ENCODE measurements at regions not wholly inside any gene's neighbourhood (a gene's known extent, or its start where the extent isn't known, plus 50 kb on each side); places are given as distances from the start of the nearest gene placed in this dataset.
"Not testable (repeated sequence)": the region's sequence is repeated elsewhere in the genome, so short reads cannot be mapped to it uniquely, and the experiment has no call there.

- DNase-seq (ENCODE audit: low spot score): no peak
- no peaks in the 10 kb centered on the region for H3K27me3 Mint-ChIP-seq (ENCODE audit: unreplicated experiment)
- H3K4me3 Mint-ChIP-seq (ENCODE audit: unreplicated experiment): no peak overlapping the region
- TF ChIP-seq, protein P1, sequence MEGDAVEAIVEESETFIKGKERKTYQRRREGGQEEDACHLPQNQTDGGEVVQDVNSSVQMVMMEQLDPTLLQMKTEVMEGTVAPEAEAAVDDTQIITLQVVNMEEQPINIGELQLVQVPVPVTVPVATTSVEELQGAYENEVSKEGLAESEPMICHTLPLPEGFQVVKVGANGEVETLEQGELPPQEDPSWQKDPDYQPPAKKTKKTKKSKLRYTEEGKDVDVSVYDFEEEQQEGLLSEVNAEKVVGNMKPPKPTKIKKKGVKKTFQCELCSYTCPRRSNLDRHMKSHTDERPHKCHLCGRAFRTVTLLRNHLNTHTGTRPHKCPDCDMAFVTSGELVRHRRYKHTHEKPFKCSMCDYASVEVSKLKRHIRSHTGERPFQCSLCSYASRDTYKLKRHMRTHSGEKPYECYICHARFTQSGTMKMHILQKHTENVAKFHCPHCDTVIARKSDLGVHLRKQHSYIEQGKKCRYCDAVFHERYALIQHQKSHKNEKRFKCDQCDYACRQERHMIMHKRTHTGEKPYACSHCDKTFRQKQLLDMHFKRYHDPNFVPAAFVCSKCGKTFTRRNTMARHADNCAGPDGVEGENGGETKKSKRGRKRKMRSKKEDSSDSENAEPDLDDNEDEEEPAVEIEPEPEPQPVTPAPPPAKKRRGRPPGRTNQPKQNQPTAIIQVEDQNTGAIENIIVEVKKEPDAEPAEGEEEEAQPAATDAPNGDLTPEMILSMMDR (IDR thresholded peaks at IDR 0.05; ENCODE audit: unreplicated experiment): no peak
- H3K27ac Mint-ChIP-seq (ENCODE audit: unreplicated experiment): no peak overlapping the region
- H3K4me1 Mint-ChIP-seq (ENCODE audit: unreplicated experiment): no peaks in the 10 kb centered on the region
- no peaks in the 10 kb centered on the region for H3K9me3 Mint-ChIP-seq (ENCODE audit: unreplicated experiment)
- H3K36me3 Mint-ChIP-seq (ENCODE audit: low read depth, unreplicated experiment): no peaks in the 10 kb centered on the region
These were observed 251.0 kb upstream of the UBASH3B start for GRCh38 chr11:122404571-122404970.

GRCh38 chr11:122401581-122401980, 253.9 kb upstream of the UBASH3B start:
- not testable (repeated sequence) for H3K9me3 Mint-ChIP-seq (ENCODE audit: unreplicated experiment); DNase-seq (ENCODE audit: low spot score); H3K4me1 Mint-ChIP-seq (ENCODE audit: unreplicated experiment)

DNA sequence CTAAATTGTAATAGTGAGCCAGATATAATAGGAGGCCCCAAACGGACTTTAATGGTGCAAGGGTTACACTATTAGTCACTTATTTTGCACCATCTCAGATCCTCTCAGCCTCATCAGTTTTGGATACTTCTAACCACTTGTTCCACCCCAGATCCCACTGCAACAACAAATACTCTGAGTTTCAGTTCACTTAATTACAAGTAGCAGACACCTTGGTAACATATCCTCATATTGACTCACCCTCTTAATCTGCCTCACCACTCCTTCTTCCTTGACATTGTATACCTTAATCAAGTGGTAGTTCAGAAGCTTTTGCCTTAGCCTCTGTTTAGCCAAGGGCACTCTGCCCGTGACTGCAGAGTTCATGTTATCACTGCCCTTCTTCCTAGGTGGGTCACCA, 256.1 kb upstream of the UBASH3B start:
- Mint-ChIP-seq H3K9me3 (ENCODE audit: unreplicated experiment) (no peaks in the 10 kb centered on the region), H3K27ac (ENCODE audit: unreplicated experiment) (no peak overlapping the region), H3K36me3 (ENCODE audit: low read depth, unreplicated experiment) (no peaks in the 10 kb centered on the region), H3K4me1 (ENCODE audit: unreplicated experiment) (no peaks in the 10 kb centered on the region), H3K27me3 (ENCODE audit: unreplicated experiment) (no peaks in the 10 kb centered on the region), H3K4me3 (ENCODE audit: unreplicated experiment) (no peak overlapping the region)
- no peak for DNase-seq (ENCODE audit: low spot score)
- TF ChIP-seq, protein P1 (IDR thresholded peaks at IDR 0.05; ENCODE audit: unreplicated experiment): no peak

More at GRCh38 chr11:122401581-122401980, 253.9 kb upstream of the UBASH3B start:
- not testable (repeated sequence) for H3K27me3 Mint-ChIP-seq (ENCODE audit: unreplicated experiment); H3K27ac Mint-ChIP-seq (ENCODE audit: unreplicated experiment); H3K4me3 Mint-ChIP-seq (ENCODE audit: unreplicated experiment); H3K36me3 Mint-ChIP-seq (ENCODE audit: low read depth, unreplicated experiment)

- no peaks in the 10 kb centered on the region for H3K9me3 Mint-ChIP-seq (ENCODE audit: unreplicated experiment)
- no peak overlapping the region for H3K4me3 Mint-ChIP-seq (ENCODE audit: unreplicated experiment)
- no peaks in the 10 kb centered on the region for H3K36me3 Mint-ChIP-seq (ENCODE audit: low read depth, unreplicated experiment)
- TF ChIP-seq, protein P1 (IDR thresholded peaks at IDR 0.05; ENCODE audit: unreplicated experiment): no peak
- no peak for DNase-seq (ENCODE audit: low spot score)
- no peaks in the 10 kb centered on the region for H3K4me1 Mint-ChIP-seq (ENCODE audit: unreplicated experiment)
- no peak overlapping the region for H3K27ac Mint-ChIP-seq (ENCODE audit: unreplicated experiment)
- no peaks in the 10 kb centered on the region for H3K27me3 Mint-ChIP-seq (ENCODE audit: unreplicated experiment)
These were observed 256.7 kb upstream of the UBASH3B start for GRCh38 chr11:122398851-122399250.

- H3K27ac Mint-ChIP-seq (ENCODE audit: unreplicated experiment): no peak overlapping the region
- H3K36me3 Mint-ChIP-seq (ENCODE audit: low read depth, unreplicated experiment): no peaks in the 10 kb centered on the region
- no peaks in the 10 kb centered on the region for H3K4me1 Mint-ChIP-seq (ENCODE audit: unreplicated experiment)
- TF ChIP-seq, protein P1 (IDR thresholded peaks at IDR 0.05; ENCODE audit: unreplicated experiment): no peak
- no peak overlapping the region for H3K4me3 Mint-ChIP-seq (ENCODE audit: unreplicated experiment)
- no peak for DNase-seq (ENCODE audit: low spot score)
- no peaks in the 10 kb centered on the region for H3K27me3 Mint-ChIP-seq (ENCODE audit: unreplicated experiment)
- no peaks in the 10 kb centered on the region for H3K9me3 Mint-ChIP-seq (ENCODE audit: unreplicated experiment)
These were observed 257.4 kb upstream of the UBASH3B start for GRCh38 chr11:122398167-122398566.

DNA sequence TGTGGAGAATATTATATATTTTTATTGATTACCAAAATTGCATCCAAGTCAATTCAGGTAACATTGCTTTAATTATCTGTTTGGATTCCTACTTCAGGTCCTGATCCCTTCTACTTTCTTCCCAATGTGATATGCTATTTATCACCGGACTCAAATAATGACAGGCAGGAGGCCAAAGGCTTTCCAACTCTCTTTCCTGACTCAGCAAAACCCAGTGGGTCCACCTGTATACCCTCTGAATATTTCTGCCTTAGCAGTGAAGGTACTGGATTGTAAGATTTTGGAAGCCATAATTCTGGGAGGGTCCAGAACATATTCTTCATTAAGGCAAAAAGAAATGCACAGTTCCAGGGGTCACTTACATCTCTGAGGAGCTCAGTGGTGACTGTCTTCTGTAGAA, 260.2 kb upstream of the UBASH3B start:
- Mint-ChIP-seq H3K4me3 (ENCODE audit: unreplicated experiment) (no peak overlapping the region), H3K9me3 (ENCODE audit: unreplicated experiment) (no peaks in the 10 kb centered on the region), H3K4me1 (ENCODE audit: unreplicated experiment) (no peaks in the 10 kb centered on the region), H3K27me3 (ENCODE audit: unreplicated experiment) (no peaks in the 10 kb centered on the region), H3K27ac (ENCODE audit: unreplicated experiment) (no peak overlapping the region), H3K36me3 (ENCODE audit: low read depth, unreplicated experiment) (no peaks in the 10 kb centered on the region)
- TF ChIP-seq, protein P1 (IDR thresholded peaks at IDR 0.05; ENCODE audit: unreplicated experiment): no peak
- DNase-seq (ENCODE audit: low spot score): no peak
